Activated naive CD8-positive, alpha-beta T cell treated with anti-CD3 and anti-CD28 coated beads, Interleukin-2, amount 50 U/mL, for 24 hours (primary cell): ENCODE measurements at regions not wholly inside any gene's neighbourhood (a gene's known extent, or its start where the extent isn't known, plus 50 kb on each side); places are given as distances from the start of the nearest gene placed in this dataset.

Experiments
- ATAC-seq: fragments of 150-1000 bp; cut with Tn5 transposase; one replicate; pipeline ENCODE4 v1.10.0; 2021
- DNase-seq: peaks from one replicate; pipeline ENCODE4 v3.0.0; 2021
- H3K27ac Mint-ChIP-seq: one replicate; pipeline ENCODE4 v1.8.0; 2021; ENCODE audit warnings: mild to moderate bottlenecking, mixed read lengths
- H3K27me3 Mint-ChIP-seq: one replicate; pipeline ENCODE4 v1.8.0; 2021; ENCODE audit warnings: mixed read lengths
- H3K36me3 Mint-ChIP-seq: one replicate; pipeline ENCODE4 v1.8.0; 2021; ENCODE audit warnings: low read depth, mixed read lengths
- H3K4me1 Mint-ChIP-seq: one replicate; pipeline ENCODE4 v1.8.0; 2021; ENCODE audit warnings: mixed read lengths
- H3K4me3 Mint-ChIP-seq: one replicate; pipeline ENCODE4 v1.8.0; 2021; ENCODE audit warnings: mild to moderate bottlenecking, moderate library complexity, mixed read lengths
- H3K9me3 Mint-ChIP-seq: one replicate; pipeline ENCODE4 v1.8.0; 2021; ENCODE audit warnings: mixed read lengths

- Mint-ChIP-seq H3K27me3 (peaks cover 3% of the 10 kb centered on the region), H3K27ac (no peak overlapping the region), H3K4me1 (no peaks in the 10 kb centered on the region), H3K9me3 (no peaks in the 10 kb centered on the region), H3K4me3 (no peak overlapping the region), H3K36me3 (no peaks in the 10 kb centered on the region)
- DNase-seq (no peak), ATAC-seq (no peak)
Observed at GRCh38 chr14:94677213-94677612, 65.0 kb downstream of the SERPINA3 start.

- ATAC-seq (no peak), DNase-seq (no peak)
- peaks cover 3% of the 10 kb centered on the region for H3K27me3 Mint-ChIP-seq
- no peaks in the 10 kb centered on the region for H3K4me1 Mint-ChIP-seq
- H3K27ac Mint-ChIP-seq: no peak overlapping the region
- H3K9me3 Mint-ChIP-seq: no peaks in the 10 kb centered on the region
- no peak overlapping the region for H3K4me3 Mint-ChIP-seq
- no peaks in the 10 kb centered on the region for H3K36me3 Mint-ChIP-seq
Observed at GRCh38 chr14:94676495-94677185, 64.4 kb downstream of the SERPINA3 start.

GRCh38 chr14:94675036-94675435 is 62.8 kb downstream of the SERPINA3 start:
- no peak overlapping the region for H3K27ac Mint-ChIP-seq

GRCh38 chr14:94673781-94674231 is 61.6 kb downstream of the SERPINA3 start:
- Mint-ChIP-seq H3K4me3 (no peak overlapping the region), H3K4me1 (no peaks in the 10 kb centered on the region), H3K27me3 (peaks cover 4% of the 10 kb centered on the region), H3K9me3 (no peaks in the 10 kb centered on the region), H3K36me3 (no peaks in the 10 kb centered on the region), H3K27ac (no peak overlapping the region)
- ATAC-seq (no peak), DNase-seq (no peak)

More at GRCh38 chr14:94675036-94675435, 62.8 kb downstream of the SERPINA3 start:
- ATAC-seq (no peak), DNase-seq (no peak)
- Mint-ChIP-seq H3K9me3 (no peaks in the 10 kb centered on the region), H3K36me3 (no peaks in the 10 kb centered on the region), H3K4me3 (no peak overlapping the region), H3K4me1 (no peaks in the 10 kb centered on the region), H3K27me3 (peaks cover 5% of the 10 kb centered on the region)
